ENCODE measurements at regions not wholly inside any gene's neighbourhood (a gene's known extent, or its start where the extent isn't known, plus 50 kb on each side); places are given as distances from the start of the nearest gene placed in this dataset.

GRCh38 chr1:164356511-164356910, 202.5 kb upstream of the PBX1 start:
- no peak for TF ChIP-seq CTCF (IDR thresholded peaks at IDR 0.05; ENCODE audit: partially characterized antibody, unreplicated experiment)
- Mint-ChIP-seq H3K27me3 (ENCODE audit: unreplicated experiment) (no peaks in the 10 kb centered on the region), H3K4me1 (ENCODE audit: low read depth, unreplicated experiment) (no peaks in the 10 kb centered on the region), H3K4me3 (ENCODE audit: unreplicated experiment) (no peak overlapping the region), H3K27ac (ENCODE audit: unreplicated experiment) (no peak overlapping the region), H3K9me3 (ENCODE audit: unreplicated experiment) (no peaks in the 10 kb centered on the region), H3K36me3 (ENCODE audit: unreplicated experiment) (no peaks in the 10 kb centered on the region)
- no peak for DNase-seq

- no peak for TF ChIP-seq CTCF (IDR thresholded peaks at IDR 0.05; ENCODE audit: partially characterized antibody, unreplicated experiment)
- H3K9me3 Mint-ChIP-seq (ENCODE audit: unreplicated experiment), result no peaks in the 10 kb centered on the region
- no peaks in the 10 kb centered on the region for H3K4me1 Mint-ChIP-seq (ENCODE audit: low read depth, unreplicated experiment)
- H3K27me3 Mint-ChIP-seq (ENCODE audit: unreplicated experiment), result no peaks in the 10 kb centered on the region
- H3K4me3 Mint-ChIP-seq (ENCODE audit: unreplicated experiment), result no peak overlapping the region
- no peaks in the 10 kb centered on the region for H3K36me3 Mint-ChIP-seq (ENCODE audit: unreplicated experiment)
- no peak overlapping the region for H3K27ac Mint-ChIP-seq (ENCODE audit: unreplicated experiment)
- no peak for DNase-seq
Observed at GRCh38 chr1:164360265-164360664, 198.7 kb upstream of the PBX1 start.

GRCh38 chr1:164361927-164362326, 197.1 kb upstream of the PBX1 start:
- Mint-ChIP-seq H3K36me3 (ENCODE audit: unreplicated experiment) (no peaks in the 10 kb centered on the region), H3K27ac (ENCODE audit: unreplicated experiment) (no peak overlapping the region), H3K9me3 (ENCODE audit: unreplicated experiment) (no peaks in the 10 kb centered on the region), H3K4me3 (ENCODE audit: unreplicated experiment) (no peak overlapping the region), H3K4me1 (ENCODE audit: low read depth, unreplicated experiment) (no peaks in the 10 kb centered on the region), H3K27me3 (ENCODE audit: unreplicated experiment) (no peaks in the 10 kb centered on the region)
- no peak for DNase-seq
- TF ChIP-seq CTCF (IDR thresholded peaks at IDR 0.05; ENCODE audit: partially characterized antibody, unreplicated experiment), result no peak

- Mint-ChIP-seq H3K4me3 (ENCODE audit: unreplicated experiment) (no peak overlapping the region), H3K36me3 (ENCODE audit: unreplicated experiment) (no peaks in the 10 kb centered on the region), H3K27ac (ENCODE audit: unreplicated experiment) (no peak overlapping the region), H3K4me1 (ENCODE audit: low read depth, unreplicated experiment) (no peaks in the 10 kb centered on the region), H3K9me3 (ENCODE audit: unreplicated experiment) (peaks cover 4% of the 10 kb centered on the region), H3K27me3 (ENCODE audit: unreplicated experiment) (no peaks in the 10 kb centered on the region)
- no peak for DNase-seq
- TF ChIP-seq CTCF (IDR thresholded peaks at IDR 0.05; ENCODE audit: partially characterized antibody, unreplicated experiment), result no peak
Observed at GRCh38 chr1:164363980-164364379, 195.0 kb upstream of the PBX1 start.

- no peak overlapping the region for H3K4me3 Mint-ChIP-seq (ENCODE audit: unreplicated experiment)
Observed at GRCh38 chr1:164366014-164366413, 193.0 kb upstream of the PBX1 start.

More at GRCh38 chr1:164366014-164366413, 193.0 kb upstream of the PBX1 start:
- H3K27ac Mint-ChIP-seq (ENCODE audit: unreplicated experiment), result no peak overlapping the region
- no peak for DNase-seq
- H3K4me1 Mint-ChIP-seq (ENCODE audit: low read depth, unreplicated experiment), result no peaks in the 10 kb centered on the region
- no peaks in the 10 kb centered on the region for H3K36me3 Mint-ChIP-seq (ENCODE audit: unreplicated experiment)
- H3K27me3 Mint-ChIP-seq (ENCODE audit: unreplicated experiment), result no peaks in the 10 kb centered on the region
- no peak for TF ChIP-seq CTCF (IDR thresholded peaks at IDR 0.05; ENCODE audit: partially characterized antibody, unreplicated experiment)
- H3K9me3 Mint-ChIP-seq (ENCODE audit: unreplicated experiment), result peaks cover 5% of the 10 kb centered on the region
